ENCODE measurements at regions not wholly inside any gene's neighbourhood (a gene's known extent, or its start where the extent isn't known, plus 50 kb on each side); places are given as distances from the start of the nearest gene placed in this dataset.

GRCh38 chr2:129860088-129860487, 119.4 kb upstream of the RAB6C start:
- no peak for TF ChIP-seq CTCF (IDR thresholded peaks at IDR 0.05; ENCODE audit: low read depth, low read length)
- TF ChIP-seq EZH2phosphoT487 (IDR thresholded peaks at IDR 0.05; ENCODE audit: low read depth) = no peak
